Skeletal muscle satellite cell (primary cell): ENCODE measurements at regions not wholly inside any gene's neighbourhood (a gene's known extent, or its start where the extent isn't known, plus 50 kb on each side); places are given as distances from the start of the nearest gene placed in this dataset. TPM values are rescaled to one million over a fixed set of nuclear protein-coding genes. Genes with fewer than 3 reads are reported as not detected.
A peak's percentile ranks its signal among the peaks of the same experiment; 100 is the strongest.

Source experiments
- H3K27me3 ChIP-seq: 2 replicates; pipeline ENCODE4 v1.7.0; 2013; ENCODE audit warnings: low read length; ENCODE audit not compliant: control insufficient read depth, insufficient read depth
- H3K36me3 ChIP-seq: 2 replicates; pipeline ENCODE4 v1.7.0; 2013; ENCODE audit warnings: mild to moderate bottlenecking, control low read depth, low read length; ENCODE audit not compliant: insufficient read depth
- H3K4me1 ChIP-seq: 2 replicates; pipeline ENCODE4 v1.7.0; 2013; ENCODE audit warnings: low read length; ENCODE audit not compliant: control insufficient read depth, insufficient read depth
- H3K4me2 ChIP-seq: 2 replicates; pipeline ENCODE4 v1.7.0; 2013; ENCODE audit warnings: mild to moderate bottlenecking, low read length
- H3K4me3 ChIP-seq: 2 replicates; pipeline ENCODE4 v1.7.0; 2013; ENCODE audit warnings: low read length
- H3K9ac ChIP-seq: 2 replicates; pipeline ENCODE4 v1.7.0; 2013; ENCODE audit warnings: mild to moderate bottlenecking, low read depth, low read length, moderate library complexity
- H3K9me3 ChIP-seq: replicated peaks from 2 replicates; pipeline ENCODE4 v1.7.0; 2013; ENCODE audit warnings: mild to moderate bottlenecking, control low read depth, low read length
- small RNA-seq: library from RNA; depleted of rRNA; stranded (forward); fragments of <200 nt; gene quantifications from one replicate; pipeline ENCODE3, GENCODE V24; 2012

GRCh38 chr14:28690029-28690692, 76.4 kb upstream of the FOXG1 start:
- no peak overlapping the region for H3K4me2 ChIP-seq
- H3K9ac ChIP-seq: no peak overlapping the region
- no peaks in the 10 kb centered on the region for H3K4me1 ChIP-seq
- H3K36me3 ChIP-seq: no peaks in the 10 kb centered on the region
- no peaks in the 10 kb centered on the region for H3K9me3 ChIP-seq
- no peak overlapping the region for H3K4me3 ChIP-seq
- no peaks in the 10 kb centered on the region for H3K27me3 ChIP-seq

GRCh38 chr14:28695109-28695508, 71.5 kb upstream of the FOXG1 start:
- Histone ChIP-seq H3K4me1 (no peaks in the 10 kb centered on the region), H3K4me3 (no peak overlapping the region), H3K27me3 (no peaks in the 10 kb centered on the region), H3K9ac (no peak overlapping the region), H3K36me3 (no peaks in the 10 kb centered on the region), H3K9me3 (no peaks in the 10 kb centered on the region), H3K4me2 (no peak overlapping the region)

GRCh38 chr14:28701733-28702132, 64.9 kb upstream of the FOXG1 start:
- Histone ChIP-seq H3K4me2 (no peak overlapping the region), H3K4me3 (no peak overlapping the region), H3K9ac (no peak overlapping the region), H3K4me1 (no peaks in the 10 kb centered on the region), H3K36me3 (no peaks in the 10 kb centered on the region), H3K27me3 (no peaks in the 10 kb centered on the region), H3K9me3 (no peaks in the 10 kb centered on the region)

- Histone ChIP-seq H3K9me3 (no peaks in the 10 kb centered on the region), H3K4me1 (peaks cover 14% of the 10 kb centered on the region), H3K36me3 (no peaks in the 10 kb centered on the region), H3K9ac (no peak overlapping the region), H3K27me3 (no peaks in the 10 kb centered on the region), H3K4me2 (no peak overlapping the region), H3K4me3 (no peak overlapping the region)
These were observed 63.1 kb upstream of the FOXG1 start for GRCh38 chr14:28703482-28703881.

GRCh38 chr14:28704153-28704552, 62.4 kb upstream of the FOXG1 start:
- no peak overlapping the region for H3K9ac ChIP-seq
- no peaks in the 10 kb centered on the region for H3K27me3 ChIP-seq

GRCh38 chr14:28707814-28708213, 58.8 kb upstream of the FOXG1 start:
- peak overlapping the region; percentile 9 for H3K9ac ChIP-seq

More at GRCh38 chr14:28704153-28704552, 62.4 kb upstream of the FOXG1 start:
- Histone ChIP-seq H3K36me3 (no peaks in the 10 kb centered on the region), H3K9me3 (no peaks in the 10 kb centered on the region), H3K4me3 (no peak overlapping the region), H3K4me2 (no peak overlapping the region), H3K4me1 (peaks cover 14% of the 10 kb centered on the region)

GRCh38 chr14:28709571-28710305, 56.8 kb upstream of the FOXG1 start:
- Histone ChIP-seq H3K27me3 (no peaks in the 10 kb centered on the region), H3K4me3 (no peak overlapping the region), H3K4me2 (no peak overlapping the region), H3K36me3 (no peaks in the 10 kb centered on the region), H3K9ac (no peak overlapping the region), H3K9me3 (no peaks in the 10 kb centered on the region), H3K4me1 (peaks cover 14% of the 10 kb centered on the region)

More at GRCh38 chr14:28707814-28708213, 58.8 kb upstream of the FOXG1 start:
- Histone ChIP-seq H3K4me1 (peaks cover 14% of the 10 kb centered on the region), H3K4me3 (no peak overlapping the region), H3K4me2 (peak overlapping the region; percentile 29), H3K27me3 (no peaks in the 10 kb centered on the region), H3K36me3 (no peaks in the 10 kb centered on the region), H3K9me3 (no peaks in the 10 kb centered on the region)

Small RNA genes lying in the stretch of these regions (small RNA-seq; reads per million reads assigned to genes)
- gene EIF4A1P12: not detected
- gene MIR3171: not detected
- gene MIR4307: not detected
